GM12873 (cell line): ENCODE measurements at regions not wholly inside any gene's neighbourhood (a gene's known extent, or its start where the extent isn't known, plus 50 kb on each side); places are given as distances from the start of the nearest gene placed in this dataset.

Experiments used
- CTCF ChIP-seq: IDR thresholded peaks from 2 replicates; pipeline ENCODE4 v1.5.1; 2012; ENCODE audit warnings: low read depth, mild to moderate bottlenecking, moderate library complexity, low read length, control low read depth; ENCODE audit not compliant: insufficient read depth; ENCODE audit errors: missing control alignments

- TF ChIP-seq CTCF: no peak
Observed at GRCh38 chr2:74740741-74741431, 86.8 kb downstream of the SEMA4F start.

GRCh38 chr2:74741629-74742028 lies 87.6 kb downstream of the SEMA4F start:
- no peak for TF ChIP-seq CTCF

GRCh38 chr2:74742471-74742870 lies 88.4 kb downstream of the SEMA4F start:
- no peak for TF ChIP-seq CTCF

GRCh38 chr2:74743039-74743438 lies 89.0 kb downstream of the SEMA4F start:
- no peak for TF ChIP-seq CTCF

- TF ChIP-seq CTCF: no peak
Observed at GRCh38 chr2:74743778-74744177, 89.7 kb downstream of the SEMA4F start.

- no peak for TF ChIP-seq CTCF
Observed at GRCh38 chr2:74744731-74745515, 89.0 kb upstream of the HK2 start.

- no peak for TF ChIP-seq CTCF
Observed at GRCh38 chr2:74745766-74746165, 88.2 kb upstream of the HK2 start.
